Left kidney (tissue), 1 donor: ENCODE measurements at regions not wholly inside any gene's neighbourhood (a gene's known extent, or its start where the extent isn't known, plus 50 kb on each side); places are given as distances from the start of the nearest gene placed in this dataset.
"Not testable (repeated sequence)": the region's sequence is repeated elsewhere in the genome, so short reads cannot be mapped to it uniquely, and the experiment has no call there.

Source experiments
- DNase-seq: peaks from one replicate; pipeline ENCODE4 v3.0.0-alpha.2; 2013

DNA sequence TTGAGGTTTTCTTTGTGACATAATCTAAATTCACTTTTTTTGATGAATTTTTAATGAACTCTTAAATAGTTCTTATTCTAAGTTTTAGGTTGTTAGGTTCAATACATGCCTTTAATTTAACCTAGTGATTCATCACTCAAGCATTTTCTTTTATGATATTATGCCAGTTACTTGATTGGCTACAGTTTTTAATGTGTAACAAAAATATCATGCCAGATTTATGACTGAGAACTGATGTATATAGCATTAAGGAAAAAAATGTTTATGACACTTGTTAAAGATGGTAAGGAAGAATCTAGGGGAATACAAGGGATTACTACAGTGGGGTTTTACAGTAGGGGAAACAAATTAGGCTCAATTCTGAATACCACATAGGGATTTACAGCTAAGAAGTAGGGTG lies 103.1 kb downstream of the VGLL3 start:
- DNase-seq: no peak

DNA sequence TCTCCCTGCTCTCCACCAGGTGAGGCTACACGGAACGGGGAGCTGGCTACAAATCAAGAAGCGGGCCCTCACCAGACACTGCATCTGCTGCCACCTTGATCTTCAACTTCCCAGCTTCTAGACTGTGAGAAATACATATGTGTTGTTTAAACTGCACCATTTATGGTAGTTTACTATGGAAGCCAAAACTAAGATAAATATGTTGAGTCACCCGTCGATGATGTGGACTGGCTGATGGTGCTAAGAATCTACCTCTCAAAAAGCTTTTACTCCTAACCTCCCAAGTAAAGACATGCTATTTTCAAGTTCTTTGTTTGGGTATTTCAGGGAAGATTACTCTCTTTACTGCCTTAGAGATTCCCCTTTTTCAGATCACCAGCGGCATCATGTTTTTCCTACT lies 110.9 kb downstream of the VGLL3 start:
- no peak for DNase-seq

DNA sequence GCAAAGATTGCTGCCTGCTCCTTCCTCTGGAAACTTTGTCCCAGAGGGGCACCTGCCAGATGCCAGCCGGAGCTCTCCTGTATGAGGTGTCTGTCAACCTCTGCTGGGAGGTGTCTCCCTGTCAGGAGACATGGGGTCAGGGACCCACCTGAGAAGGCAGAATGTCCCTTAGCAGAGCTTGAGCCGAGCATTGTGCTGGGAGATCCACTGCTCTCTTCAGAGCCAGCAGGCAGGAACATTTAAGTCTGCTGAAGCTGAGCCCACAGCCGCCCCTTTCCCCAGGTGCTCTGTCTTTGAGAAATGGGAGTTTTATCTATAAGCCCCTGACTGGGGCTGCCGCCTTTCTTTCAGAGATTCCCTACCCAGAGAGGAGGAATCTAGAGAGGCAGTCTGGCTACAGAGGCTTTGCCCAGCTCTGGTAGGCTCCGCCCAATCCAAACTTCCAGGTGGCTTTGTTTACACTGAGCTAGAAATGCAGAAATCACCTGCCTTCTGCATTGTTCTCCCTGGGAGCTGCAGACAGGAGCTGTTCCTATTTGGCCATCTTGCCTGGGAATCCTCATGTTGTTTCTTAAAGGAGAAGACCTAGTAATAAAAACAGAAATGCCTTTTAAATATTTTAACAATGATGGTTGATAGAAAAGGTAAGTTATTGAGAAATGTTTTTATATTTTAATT lies 114.3 kb downstream of the VGLL3 start:
- not testable (repeated sequence) for DNase-seq

DNA sequence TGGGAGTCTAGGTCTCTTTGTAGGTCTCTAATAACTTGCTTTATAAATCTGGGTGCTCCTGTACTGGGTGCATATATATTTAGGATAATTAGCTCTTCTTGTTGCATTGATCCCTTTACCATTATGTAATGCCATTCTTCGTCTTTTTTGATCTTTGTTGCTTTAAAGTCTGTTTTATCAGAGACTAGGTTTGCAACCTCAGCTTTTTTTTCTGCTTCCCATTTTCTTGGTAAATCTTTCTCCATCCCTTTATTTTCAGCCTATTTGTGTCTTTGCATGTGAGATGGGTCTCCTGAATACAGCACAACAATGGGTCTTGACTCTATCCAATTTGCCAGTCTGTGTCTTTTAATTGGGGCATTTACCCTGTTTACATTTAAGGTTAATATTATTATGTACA lies 116.2 kb downstream of the VGLL3 start:
- DNase-seq: not testable (repeated sequence)

DNA sequence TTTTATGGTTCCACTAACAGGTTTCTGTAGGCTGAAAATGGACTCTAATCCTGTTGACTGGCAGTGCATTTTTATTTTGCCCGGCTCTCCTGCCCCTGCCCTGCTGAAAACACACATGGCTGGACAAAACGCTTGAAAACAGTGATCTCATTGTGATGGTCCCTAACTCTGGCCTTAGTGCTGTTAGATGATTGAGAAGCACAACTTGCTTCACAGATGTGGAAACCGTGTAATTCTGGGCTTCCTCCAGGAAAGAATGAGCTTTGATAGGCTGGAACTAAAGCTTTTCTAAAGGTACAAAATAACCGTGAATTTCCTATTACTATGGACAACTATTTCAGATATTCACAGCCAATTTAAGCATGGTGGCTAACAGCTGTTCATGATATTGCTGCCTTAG lies 121.4 kb downstream of the VGLL3 start:
- no peak for DNase-seq

DNA sequence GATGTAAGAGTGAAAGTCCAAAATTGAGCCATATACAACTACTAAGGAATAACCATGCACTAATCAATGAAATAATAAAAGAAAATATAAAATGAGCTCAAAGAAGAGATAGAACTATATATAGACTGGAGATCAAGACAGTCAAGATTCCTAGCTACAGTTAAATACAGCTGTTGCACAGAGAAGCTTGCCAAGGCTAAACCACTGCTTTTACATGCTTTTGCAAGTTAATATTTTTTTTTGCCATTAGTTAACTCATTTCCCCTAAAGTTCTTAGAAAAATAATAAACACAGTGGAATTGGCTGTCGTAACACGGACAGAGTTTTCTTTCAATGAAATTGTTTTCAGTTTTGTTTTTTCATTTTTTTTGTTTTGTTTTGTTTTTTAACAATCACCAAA lies 123.0 kb downstream of the VGLL3 start:
- no peak for DNase-seq

DNA sequence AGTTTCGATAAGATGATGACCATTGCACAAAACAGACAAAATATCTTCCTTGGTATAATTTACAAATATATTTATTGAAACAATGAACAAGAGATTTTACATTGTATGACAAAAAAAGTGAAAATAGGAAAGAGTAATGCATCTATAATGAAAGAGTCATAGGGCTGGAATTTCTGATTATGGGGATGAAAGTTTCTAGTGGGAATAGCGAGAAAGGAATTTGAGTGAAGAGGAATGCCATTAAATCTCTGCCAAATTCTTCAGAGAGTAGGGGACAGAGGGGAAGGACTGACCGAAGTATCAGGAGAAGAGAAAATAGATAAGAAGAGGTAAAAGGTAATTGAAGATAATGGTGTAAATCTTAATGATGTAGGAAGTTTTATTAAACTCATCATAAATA lies 125.4 kb downstream of the VGLL3 start:
- no peak for DNase-seq

DNA sequence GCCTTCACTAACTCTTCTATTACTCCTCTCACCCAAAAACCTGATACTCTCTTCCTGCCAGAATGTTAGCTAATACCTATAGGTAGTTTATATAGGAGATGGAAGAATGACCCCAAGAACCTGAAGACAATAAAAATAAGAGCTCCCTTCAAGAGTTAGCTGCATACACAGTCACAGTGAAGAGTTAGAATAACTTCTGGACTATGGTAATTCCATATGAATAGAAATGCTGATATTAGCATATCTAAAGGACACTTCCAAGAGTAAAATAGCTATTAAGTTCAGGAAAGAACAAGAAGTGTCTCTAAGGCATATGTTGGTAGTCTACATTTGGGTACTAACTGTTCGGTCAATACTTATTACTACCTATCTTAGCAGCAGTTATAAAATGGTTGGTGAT lies 134.2 kb downstream of the VGLL3 start:
- DNase-seq: no peak

DNA sequence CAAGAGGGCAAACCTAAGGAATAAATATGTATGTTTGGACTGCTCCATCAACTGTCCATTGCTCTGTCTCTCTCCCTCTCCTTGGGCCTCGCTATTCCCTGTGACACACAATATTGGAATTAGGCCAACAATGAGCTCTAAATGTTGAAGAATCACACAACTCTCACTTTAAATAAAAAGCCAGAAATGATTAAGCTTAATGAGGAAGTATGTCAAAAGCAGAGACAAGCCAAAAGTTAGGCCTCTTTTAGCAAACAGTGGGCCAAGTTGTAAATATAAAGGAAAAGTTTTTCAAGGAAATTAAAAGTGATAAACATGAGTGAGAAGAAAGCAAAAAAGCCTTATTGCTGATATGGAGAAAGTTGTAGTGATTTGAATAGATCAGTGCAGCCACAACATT lies 141.0 kb downstream of the VGLL3 start:
- DNase-seq: no peak

DNA sequence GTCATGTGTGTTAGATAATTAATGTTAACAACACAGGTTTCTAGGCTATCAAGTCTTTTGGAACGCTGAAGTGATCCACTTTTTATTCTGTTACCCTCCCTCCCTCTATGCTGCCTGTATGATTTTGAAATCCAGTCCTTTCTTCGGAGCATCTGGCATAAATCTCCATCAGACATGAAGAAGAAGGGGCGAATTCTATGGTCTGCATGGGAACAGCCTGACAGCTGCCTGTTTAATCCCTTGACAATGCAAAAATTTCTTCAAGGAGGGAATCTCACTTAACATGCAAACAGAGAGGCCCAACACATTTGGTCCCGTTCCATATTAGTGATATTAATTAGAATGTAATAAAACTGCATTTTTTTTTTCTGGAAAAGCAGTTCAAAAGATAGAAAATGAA lies 145.2 kb downstream of the VGLL3 start:
- DNase-seq: no peak

DNA sequence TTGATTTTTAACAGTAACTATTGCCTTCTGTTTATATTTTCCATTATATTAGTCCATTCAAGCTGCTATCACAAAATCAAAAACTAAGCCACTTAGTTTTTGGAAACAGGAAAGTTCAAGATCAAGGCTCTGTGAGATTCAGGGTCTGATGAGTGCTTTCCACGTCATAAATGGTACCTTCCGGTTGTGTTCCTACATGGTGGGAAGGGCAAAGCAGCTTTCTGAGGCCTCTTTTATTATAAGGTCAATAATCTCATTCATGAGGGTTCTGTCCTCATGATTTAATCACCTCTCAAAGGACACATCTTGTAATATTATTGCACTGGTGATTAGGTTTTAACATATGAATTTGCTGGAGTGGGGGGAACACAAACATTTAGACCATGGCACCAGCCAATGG lies 152.0 kb downstream of the VGLL3 start:
- no peak for DNase-seq

DNA sequence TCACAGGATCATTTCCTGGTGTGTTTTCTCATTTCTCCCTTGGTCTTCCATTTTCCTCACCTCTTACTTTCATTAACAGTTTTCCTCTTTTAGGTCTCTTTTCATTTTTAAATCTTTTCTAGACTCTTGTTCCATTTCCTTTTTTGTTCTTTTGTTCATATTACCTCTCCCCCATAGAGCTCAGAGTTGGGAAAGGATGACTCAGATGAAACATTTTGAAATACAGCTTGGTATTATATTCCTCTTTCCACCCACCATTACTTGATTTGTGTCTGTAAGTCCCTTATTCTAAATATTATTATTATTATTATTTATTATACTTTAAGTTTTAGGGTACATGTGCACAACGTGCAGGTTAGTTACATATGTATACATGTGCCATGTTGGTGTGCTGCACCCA lies 153.1 kb downstream of the VGLL3 start:
- DNase-seq: no peak

DNA sequence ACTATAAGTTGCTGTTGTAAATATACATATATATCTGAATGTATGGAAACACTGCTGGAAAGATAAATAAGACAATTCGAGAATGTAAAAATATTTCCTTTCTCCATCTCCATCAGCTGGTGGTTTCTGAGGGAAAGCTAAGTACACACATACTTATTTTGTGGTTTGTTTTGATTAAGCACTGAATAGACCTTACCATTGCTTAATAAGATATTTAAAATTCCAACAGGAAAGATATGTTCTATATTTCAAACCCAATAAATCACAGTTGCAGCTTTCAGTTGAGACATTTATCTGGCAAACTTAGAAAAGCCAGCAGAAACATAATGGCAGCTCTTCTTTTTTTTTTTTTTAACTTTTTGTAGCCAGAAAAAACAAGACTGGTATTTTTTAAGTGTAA lies 160.4 kb downstream of the VGLL3 start:
- no peak for DNase-seq

DNA sequence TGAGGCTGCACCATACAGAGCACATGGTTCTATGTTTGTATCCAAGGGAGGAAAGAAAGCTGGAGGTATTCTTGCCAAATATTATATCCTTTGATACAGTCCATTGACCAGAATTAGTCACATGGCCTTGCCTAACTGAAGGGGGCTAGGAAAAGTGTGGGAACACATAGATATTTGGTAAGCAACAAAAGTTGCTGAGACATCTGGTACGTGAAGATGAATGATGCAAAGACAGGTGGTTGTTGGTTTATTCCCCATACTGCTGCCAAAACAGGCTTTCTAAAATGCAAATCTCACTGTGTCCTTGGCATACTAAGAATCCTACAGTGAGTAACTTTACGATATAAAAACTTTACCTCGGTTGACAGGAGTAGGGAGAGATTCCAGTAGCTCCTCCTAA lies 162.2 kb downstream of the VGLL3 start:
- DNase-seq: no peak

DNA sequence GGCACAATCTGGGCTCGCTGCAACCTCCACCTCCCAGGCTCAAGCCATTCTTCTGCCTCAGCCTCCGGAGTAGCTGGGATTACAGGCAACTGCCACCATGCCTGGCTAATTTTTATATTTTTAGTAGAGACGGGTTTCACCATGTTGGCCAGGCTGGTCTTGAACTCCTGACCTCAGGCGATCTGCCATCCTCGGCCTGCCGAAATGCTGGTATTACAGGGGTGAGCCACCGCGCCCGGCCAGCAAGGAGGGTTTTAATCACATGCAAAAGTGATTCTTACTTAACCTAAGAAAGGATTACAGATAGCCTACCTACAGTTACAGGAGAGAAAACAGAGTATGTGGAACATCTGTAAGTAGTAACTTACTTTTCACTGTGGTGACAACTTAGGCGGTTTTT lies 163.4 kb downstream of the VGLL3 start:
- DNase-seq: not testable (repeated sequence)

DNA sequence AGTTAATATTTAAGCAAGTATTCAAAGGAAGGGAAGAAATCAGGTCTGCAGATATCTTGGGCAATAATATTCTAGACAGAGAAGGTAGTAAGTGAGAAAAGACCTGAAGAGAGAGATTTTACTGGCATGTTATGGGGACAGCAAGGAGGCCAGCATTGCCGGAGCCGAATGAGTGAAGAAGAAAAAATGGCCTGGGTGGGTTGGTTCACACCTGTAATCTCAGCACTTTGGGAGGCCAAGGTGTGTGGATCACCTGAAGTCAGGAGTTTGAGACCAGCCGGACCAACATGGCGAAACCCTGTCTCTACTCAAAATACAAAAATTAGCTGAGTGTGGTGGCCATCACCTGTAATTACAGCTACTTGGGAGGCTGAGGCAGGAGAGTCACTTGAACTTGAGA lies 164.7 kb downstream of the VGLL3 start:
- no peak for DNase-seq

DNA sequence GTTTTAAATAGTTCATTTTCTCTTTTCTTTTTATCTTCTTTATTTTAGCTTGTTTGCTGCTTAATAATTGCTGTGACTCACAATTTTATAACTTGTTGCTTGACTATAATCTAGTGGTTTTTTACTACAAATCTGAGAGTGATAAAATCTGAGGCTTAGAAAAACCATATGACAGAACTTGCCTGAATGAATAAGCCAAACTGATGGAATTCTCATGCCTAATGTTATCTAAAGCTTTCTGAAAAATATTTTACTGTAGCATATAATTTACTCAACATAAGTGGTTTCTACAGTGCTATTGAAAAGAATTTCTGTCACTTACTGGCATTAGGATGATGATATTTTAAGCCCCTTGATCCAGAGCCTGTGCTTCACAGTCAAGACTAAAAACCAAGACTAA lies 175.1 kb downstream of the VGLL3 start:
- DNase-seq: no peak

DNA sequence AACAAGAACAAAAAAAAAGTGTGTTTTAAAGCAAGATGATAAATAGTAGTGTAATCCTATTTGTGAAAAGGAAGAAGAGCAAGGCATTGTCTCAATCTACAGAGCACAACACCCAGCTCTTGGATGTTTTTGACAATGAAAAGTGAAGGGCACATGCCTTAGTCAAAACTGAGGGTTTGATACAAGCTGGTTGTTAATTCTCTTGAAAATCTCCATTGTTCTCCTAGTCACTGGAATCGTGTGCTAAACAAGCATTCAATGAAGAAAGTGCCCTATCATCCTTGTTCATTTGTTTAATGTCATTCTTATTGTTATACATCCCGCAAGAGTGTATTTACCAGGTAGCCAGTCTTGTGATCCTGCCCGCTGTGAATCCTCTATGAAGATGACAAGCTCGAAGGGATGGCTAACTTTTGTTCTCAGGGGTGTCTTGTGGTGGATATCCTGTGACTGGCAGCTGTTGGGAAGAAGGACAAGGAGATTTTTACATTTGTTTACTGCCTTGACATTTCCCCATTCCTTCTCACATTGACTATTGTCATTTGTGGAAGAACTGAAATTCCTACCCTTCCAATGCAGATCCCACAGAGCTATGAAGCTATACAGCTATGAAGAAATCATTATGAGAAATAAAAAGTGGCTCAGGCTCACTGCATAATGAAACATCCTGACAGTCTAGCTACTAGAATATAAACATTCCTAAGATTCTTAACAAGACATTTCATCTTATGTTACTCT lies 175.9 kb downstream of the VGLL3 start:
- DNase-seq: no peak

DNA sequence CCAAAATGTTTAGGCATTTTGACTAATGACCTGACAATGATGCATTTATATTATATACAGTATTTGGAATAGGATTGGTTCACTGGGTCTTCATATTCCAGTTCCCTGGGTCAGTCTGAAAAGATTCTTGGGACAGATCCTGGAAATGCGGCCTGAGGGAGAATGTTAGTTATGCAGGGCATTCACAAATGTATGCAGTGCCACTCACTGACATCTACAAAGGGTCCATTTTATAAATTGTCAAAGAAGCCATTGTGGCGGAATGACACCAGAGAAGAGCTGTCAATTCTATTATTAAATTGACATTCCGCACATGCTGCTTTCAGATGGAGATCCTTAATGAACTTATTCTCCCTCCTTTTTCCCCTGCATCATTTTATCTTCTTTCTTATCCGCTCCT lies 176.6 kb downstream of the VGLL3 start:
- DNase-seq: no peak

DNA sequence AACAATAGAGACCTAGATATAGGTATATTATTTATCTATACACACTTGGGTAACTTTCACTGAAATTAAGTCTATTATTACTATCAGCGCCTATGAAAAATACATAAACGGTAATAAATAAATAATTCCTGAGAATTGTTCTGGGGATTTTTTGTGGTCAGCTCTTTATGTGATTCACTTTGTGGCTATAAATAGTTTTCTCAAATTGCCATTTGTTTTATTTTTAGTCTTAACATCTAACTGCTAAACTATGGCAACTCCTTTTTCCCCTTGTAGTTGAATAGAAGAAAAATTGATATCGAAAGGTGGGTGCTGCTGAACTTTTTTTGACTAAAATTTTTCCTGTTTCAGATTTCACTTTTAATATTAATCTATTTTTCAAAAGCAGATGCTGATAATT lies 189.0 kb downstream of the VGLL3 start:
- DNase-seq: no peak

DNA sequence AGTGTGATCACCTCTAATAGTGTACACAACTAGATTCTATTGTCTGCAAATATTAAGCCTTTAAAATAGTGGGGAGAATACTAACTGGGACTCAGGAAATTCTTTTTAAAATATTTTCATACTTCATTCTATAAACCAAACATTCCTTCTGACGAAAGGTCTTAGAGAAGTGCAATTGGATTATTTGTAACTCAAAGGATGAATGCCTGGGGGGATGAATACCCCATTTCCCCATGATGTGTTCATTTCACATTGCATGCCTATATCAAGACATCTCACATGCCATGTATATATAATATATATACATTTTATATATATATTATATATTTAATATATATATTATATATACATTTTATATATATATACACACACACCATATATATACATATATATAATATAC lies 189.9 kb downstream of the VGLL3 start:
- DNase-seq: no peak

DNA sequence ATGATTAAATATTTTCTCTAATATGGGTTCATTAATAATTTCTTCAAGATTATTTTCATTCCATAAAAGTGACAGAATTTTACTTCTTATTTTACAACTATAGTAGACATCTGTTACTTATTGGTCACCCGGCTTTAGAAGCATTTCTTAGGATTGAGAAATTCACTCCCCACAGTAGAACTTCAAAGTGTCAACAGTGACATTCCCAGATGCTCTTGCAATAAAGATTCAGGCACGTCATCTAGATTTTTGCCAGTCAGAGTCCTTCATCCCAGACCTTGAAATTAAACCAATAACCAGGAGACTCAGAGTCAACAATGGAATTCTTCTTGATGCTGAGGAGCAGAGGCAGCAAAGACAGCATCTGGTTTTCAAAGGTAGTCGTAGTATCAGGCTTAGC lies 190.8 kb downstream of the VGLL3 start:
- DNase-seq: no peak

DNA sequence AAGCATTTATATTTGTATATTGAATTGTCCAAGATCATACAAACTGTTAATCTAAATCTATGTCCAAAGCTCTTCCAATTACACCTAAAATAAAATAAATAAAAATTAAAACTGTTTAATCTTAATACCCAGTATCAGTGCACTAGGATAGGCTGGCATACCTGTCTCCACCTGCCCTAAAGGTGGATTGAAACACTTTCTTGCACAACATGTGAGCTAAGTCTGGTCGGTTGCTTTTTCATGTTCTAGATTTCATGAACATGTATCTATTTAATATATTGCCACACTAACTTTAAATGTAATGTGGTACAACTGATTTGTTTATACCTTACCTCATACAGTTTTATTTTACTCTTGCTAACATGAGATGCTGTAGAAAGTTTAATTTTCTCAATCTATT lies 193.0 kb downstream of the VGLL3 start:
- DNase-seq: no peak

DNA sequence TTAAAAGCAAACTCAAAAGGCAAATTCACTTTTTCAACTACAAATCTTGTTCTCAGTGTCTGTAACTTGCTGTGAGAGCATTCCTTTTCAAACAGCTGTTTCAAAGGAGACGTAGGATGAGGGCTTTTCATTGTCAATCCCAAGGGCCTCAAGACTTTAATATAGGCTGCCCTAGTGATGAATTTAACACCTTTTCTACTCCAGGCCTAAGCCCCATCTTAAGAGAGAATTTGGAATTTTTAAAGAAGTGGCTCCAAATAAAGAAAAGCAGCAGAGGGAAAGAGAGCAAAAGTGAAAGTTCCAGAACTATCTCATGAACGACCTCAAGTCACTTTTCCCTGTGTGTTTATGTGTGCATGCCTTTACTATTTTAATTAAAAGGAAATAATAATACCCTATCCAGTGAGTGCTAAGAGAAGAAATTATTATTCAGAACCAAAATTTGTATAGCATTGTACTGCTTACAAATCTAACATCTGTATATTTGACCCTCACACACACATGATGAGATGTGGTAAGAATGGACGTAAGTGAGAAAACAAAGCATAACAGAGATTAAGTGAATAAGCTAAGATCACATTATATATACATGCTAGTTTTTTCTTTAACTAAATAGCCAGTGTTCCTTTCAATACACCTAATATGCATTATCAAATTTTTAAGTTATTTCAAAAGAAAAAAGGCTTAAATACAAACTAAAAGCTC lies 196.4 kb downstream of the VGLL3 start:
- no peak for DNase-seq
